Stomach (tissue), 8 donors: ENCODE measurements at regions not wholly inside any gene's neighbourhood (a gene's known extent, or its start where the extent isn't known, plus 50 kb on each side); places are given as distances from the start of the nearest gene placed in this dataset.

Experiments
- DNase-seq, 2 donors: peaks; one replicate each; pipeline versions ENCODE4 v3.0.0 to v3.0.0-alpha.2; 2013 to 2019
- H3K27ac ChIP-seq, 5 donors: fragments of 200-600 bp in 4 of 5; sonication (generic) in 4 of 5; one replicate each; pipeline ENCODE4 v1.5.1; 2013 to 2019; ENCODE audit warnings: mild to moderate bottlenecking in 1 of 5, moderate library complexity in 1 of 5
- H3K27me3 ChIP-seq, 3 donors: fragments of 200-600 bp; sonication (generic); one replicate each; pipeline ENCODE4 v1.5.1; 2017 to 2019; ENCODE audit warnings: mixed run types in 1 of 3
- H3K36me3 ChIP-seq, 4 donors: fragments of 200-600 bp; sonication (generic); 1 replicate in 3 of 4; 2 replicates in 1 of 4; pipeline ENCODE4 v1.5.1; 2016 to 2019
- H3K4me1 ChIP-seq, 4 donors: fragments of 200-600 bp; sonication (generic); one replicate each; pipeline ENCODE4 v1.5.1; 2016 to 2019
- H3K4me3 ChIP-seq, 4 donors: fragments of 200-600 bp; sonication (generic) in 3 of 4; one replicate each; pipeline ENCODE4 v1.5.1; 2016 to 2019; ENCODE audit warnings: mild to moderate bottlenecking in 1 of 4
- H3K9me3 ChIP-seq, 4 donors: fragments of 200-600 bp; sonication (generic); one replicate each; pipeline ENCODE4 v1.5.1; 2016 to 2019
- EP300 ChIP-seq: sonication (generic); formaldehyde crosslinking; IDR thresholded peaks from one replicate; pipeline ENCODE4 v1.6.1; 2017; ENCODE audit warnings: antibody characterized with exemption
- POLR2A ChIP-seq, 4 donors: fragments of 450-650 bp; IDR thresholded peaks; one replicate each; pipeline ENCODE4 v1.6.1; 2016; ENCODE audit warnings: antibody characterized with exemption in 4 of 4, control low read depth in 2 of 4, mild to moderate bottlenecking in 1 of 4, moderate library complexity in 1 of 4
- POLR2AphosphoS5 ChIP-seq, 3 donors: sonication (generic); formaldehyde crosslinking; IDR thresholded peaks; one replicate each; pipeline ENCODE4 v1.6.1; 2016; ENCODE audit warnings: antibody characterized with exemption in 3 of 3
- WGBS, 5 donors: extraction: QIAGEN DNeasy Blood & Tissue Kit in 3 of 5; methylation state at CpG; one replicate each; pipeline versions ENCODE4 v1.1.5 to v1.1.7; 2013 to 2018; 5-methylcytosine and 5-hydroxymethylcytosine counted together
- intact Hi-C: fragments of 100-400 bp; cut with DNase I; formaldehyde crosslinking; loops from one replicate; pipeline ENCODE4 v1.15.1; 2023; ENCODE audit warnings: low total_unique reads
- TF ChIP-seq, protein P1 (sequence below), 7 experiments: fragments of 450-650 bp in 4 of 7; fragments of 200-600 bp in 3 of 7; sonication (generic) in 3 of 7; IDR thresholded peaks; one replicate each; pipeline ENCODE4 v1.5.1; 2016 to 2019; ENCODE audit warnings: antibody characterized with exemption in 7 of 7, control low read depth in 2 of 7, mild to moderate bottlenecking in 1 of 7
- donor health status: healthy with polysubstance abuse.
- donor health status: Bipolar disorder and iron deficiency.
- donor health status: healthy.

DNA sequence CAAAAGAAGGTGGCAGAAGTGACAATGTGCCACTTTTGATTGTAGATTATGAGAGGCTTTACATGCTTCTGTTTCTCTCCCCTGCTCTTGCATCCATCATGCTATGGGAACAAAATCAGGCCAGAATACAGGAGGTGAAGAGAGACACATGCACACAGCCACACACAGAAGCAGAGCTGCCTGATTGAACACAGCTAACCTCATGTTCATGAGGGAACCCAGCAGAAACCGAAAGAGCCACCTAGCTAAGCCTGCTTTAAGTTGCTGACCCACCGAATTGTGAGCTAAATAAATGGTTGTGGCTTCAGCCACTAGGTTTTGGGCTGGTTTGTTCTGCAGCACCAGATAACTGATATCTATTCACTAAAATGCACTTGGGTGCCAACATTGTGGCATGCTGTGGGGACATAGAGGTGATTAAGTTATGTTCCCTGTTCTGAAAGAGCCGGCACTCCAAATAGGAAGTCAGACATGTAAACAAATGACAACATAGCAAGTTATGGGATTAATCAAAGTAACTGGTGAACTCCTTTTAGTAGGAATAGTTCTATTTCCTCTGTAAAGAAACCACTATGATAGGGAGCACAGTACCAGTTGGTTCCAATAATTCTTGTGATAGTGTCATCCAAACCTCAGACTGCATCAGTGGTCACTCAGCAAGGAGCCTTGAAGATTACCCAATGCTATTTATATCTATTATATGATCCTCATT, 93.6 kb upstream of the TNC start:
- no peak overlapping the region for H3K4me3 ChIP-seq
- H3K27me3 ChIP-seq, result no peaks in the 10 kb centered on the region
- intact Hi-C loops, result no loop called here
- WGBS, 5 donors, result 20 to 49% (median 25%) methylated on average over 3 of the region's 3 CpGs
- peak overlapping the region in 2 of 5 donors; percentile 3 to 26 for H3K27ac ChIP-seq
- TF ChIP-seq, protein P1, sequence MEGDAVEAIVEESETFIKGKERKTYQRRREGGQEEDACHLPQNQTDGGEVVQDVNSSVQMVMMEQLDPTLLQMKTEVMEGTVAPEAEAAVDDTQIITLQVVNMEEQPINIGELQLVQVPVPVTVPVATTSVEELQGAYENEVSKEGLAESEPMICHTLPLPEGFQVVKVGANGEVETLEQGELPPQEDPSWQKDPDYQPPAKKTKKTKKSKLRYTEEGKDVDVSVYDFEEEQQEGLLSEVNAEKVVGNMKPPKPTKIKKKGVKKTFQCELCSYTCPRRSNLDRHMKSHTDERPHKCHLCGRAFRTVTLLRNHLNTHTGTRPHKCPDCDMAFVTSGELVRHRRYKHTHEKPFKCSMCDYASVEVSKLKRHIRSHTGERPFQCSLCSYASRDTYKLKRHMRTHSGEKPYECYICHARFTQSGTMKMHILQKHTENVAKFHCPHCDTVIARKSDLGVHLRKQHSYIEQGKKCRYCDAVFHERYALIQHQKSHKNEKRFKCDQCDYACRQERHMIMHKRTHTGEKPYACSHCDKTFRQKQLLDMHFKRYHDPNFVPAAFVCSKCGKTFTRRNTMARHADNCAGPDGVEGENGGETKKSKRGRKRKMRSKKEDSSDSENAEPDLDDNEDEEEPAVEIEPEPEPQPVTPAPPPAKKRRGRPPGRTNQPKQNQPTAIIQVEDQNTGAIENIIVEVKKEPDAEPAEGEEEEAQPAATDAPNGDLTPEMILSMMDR (IDR thresholded peaks at IDR 0.05), result no peak
- no peak for TF ChIP-seq POLR2AphosphoS5 (IDR thresholded peaks at IDR 0.05)
- no peak for TF ChIP-seq EP300
- H3K4me1 ChIP-seq, result peaks cover 0 to 13% (median 6%) of the 10 kb centered on the region in 4 donors
- H3K36me3 ChIP-seq, result no peaks in the 10 kb centered on the region
- DNase-seq, result no peak
- H3K9me3 ChIP-seq, result no peaks in the 10 kb centered on the region

DNA sequence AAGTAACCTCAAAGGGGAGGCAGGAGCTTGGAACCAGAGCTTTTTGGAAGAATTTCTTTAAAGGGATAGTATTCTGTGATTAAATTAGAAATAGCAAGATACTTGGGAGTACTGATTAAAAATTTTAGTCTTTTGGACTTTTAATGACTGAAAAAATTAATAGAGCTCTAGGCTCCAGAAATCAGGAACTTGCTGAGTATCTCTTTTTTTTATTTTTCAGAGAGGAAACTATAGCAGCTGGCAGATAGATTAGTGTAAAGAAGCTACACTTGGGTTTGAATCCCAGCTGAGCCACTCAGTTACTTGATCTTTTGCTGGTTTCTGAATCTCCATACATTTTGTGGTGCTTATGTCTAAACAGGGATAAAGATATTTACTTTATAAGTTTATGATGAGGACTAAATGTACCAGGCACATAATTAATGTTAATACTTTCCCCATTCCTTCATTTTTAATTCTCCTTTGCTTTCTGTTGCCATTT, 94.2 kb upstream of the TNC start:
- no peaks in the 10 kb centered on the region for H3K36me3 ChIP-seq
- H3K4me1 ChIP-seq, result peaks cover 0 to 13% (median 6%) of the 10 kb centered on the region in 4 donors
- H3K9me3 ChIP-seq, result no peaks in the 10 kb centered on the region
- no peaks in the 10 kb centered on the region for H3K27me3 ChIP-seq
- intact Hi-C loops, result no loop called here
- TF ChIP-seq POLR2AphosphoS5 (IDR thresholded peaks at IDR 0.05) (no peak), EP300 (no peak), POLR2A (IDR thresholded peaks at IDR 0.05) (no peak)
- TF ChIP-seq, protein P1 (IDR thresholded peaks at IDR 0.05), result no peak
- no peak for DNase-seq
- H3K4me3 ChIP-seq, result no peak overlapping the region
- peak overlapping the region in 1 of 5 donors; percentile 26 for H3K27ac ChIP-seq

DNA sequence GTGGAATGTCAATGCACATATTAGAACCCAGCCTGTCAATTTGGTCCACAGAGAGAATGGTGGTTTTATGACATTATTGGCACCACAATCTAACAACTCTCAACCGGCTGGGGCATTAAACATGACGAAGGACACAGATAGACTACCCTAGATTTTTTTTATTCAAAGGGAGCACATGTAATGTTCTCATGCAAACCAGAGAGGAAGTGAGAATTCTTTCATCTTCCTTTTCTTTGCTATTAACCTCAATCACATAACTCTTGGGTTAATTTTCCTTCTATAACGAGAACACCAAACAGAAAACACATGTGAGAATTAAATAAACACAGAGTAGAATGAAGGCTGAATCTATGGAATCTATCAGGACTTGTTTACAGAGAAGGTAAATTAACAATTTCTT, 94.9 kb upstream of the TNC start:
- Histone ChIP-seq H3K4me3 (no peak overlapping the region), H3K27ac (no peak overlapping the region), H3K4me1 (peaks cover 0 to 13% (median 6%) of the 10 kb centered on the region in 4 donors), H3K27me3 (no peaks in the 10 kb centered on the region), H3K9me3 (no peaks in the 10 kb centered on the region), H3K36me3 (no peaks in the 10 kb centered on the region)
- intact Hi-C loops, result no loop called here
- no peak for DNase-seq
- 60 to 78% (median 74%) methylated on average over 3 of the region's 3 CpGs for WGBS, 5 donors
- no peak for TF ChIP-seq POLR2A (IDR thresholded peaks at IDR 0.05)
- TF ChIP-seq, protein P1 (IDR thresholded peaks at IDR 0.05), result no peak
- TF ChIP-seq EP300, result no peak
- TF ChIP-seq POLR2AphosphoS5 (IDR thresholded peaks at IDR 0.05), result no peak

DNA sequence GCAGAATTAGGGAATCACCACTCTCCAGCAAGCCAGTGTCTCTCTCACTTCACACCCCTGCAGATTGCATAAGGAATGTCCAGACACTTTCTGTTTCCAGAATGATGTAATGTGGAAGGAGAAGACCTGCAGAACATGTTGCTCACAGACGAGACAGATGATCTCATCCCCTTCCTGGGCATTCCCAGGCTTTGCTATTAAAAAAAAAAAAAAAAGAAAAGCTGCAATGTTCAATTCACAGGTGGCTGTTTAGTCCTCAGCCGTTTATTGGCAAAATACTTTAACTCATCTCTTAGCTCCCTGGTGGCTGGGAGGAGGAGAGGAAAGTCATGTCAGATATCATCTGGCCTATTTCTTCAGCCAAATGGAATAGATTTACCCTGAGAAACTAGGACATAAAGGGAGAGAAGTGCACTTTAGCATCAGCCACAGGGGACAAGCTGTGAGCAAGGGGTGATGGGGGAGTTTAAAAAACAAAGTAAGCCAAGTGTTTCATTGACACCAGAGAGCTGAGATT, 95.9 kb upstream of the TNC start:
- intact Hi-C loops, result no loop called here
- Histone ChIP-seq H3K9me3 (no peaks in the 10 kb centered on the region), H3K4me1 (peaks cover 0 to 13% (median 6%) of the 10 kb centered on the region in 4 donors), H3K27me3 (no peaks in the 10 kb centered on the region), H3K27ac (no peak overlapping the region), H3K4me3 (no peak overlapping the region), H3K36me3 (no peaks in the 10 kb centered on the region)
- peak in 1 of 2 donors; percentile 78 for DNase-seq
- TF ChIP-seq POLR2A (IDR thresholded peaks at IDR 0.05) (no peak), POLR2AphosphoS5 (IDR thresholded peaks at IDR 0.05) (peak in 1 of 3 donors; percentile 71)
- WGBS, 5 donors, result 18 to 31% (median 26%) methylated on average over 2 of the region's 2 CpGs

DNA sequence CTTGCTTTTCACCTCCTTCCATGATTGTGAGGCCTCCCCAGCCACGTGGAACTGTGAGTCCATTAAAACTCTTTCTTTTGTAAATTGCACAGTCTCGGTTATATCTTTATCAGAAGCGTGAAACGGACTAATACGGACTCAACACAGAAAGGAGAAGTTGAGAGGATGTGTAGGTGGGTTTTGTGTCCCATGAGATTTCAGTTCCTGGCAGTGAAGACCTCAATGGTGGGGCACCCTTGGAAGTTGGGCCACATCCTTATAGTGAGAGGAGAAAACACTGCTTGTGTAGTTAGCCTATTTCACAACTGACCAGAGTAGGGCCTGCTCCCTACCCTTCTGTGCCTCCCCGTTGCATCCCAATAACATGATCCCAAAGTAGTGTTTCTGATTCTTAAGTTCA, 98.9 kb upstream of the TNC start:
- no peak overlapping the region for H3K4me3 ChIP-seq
- H3K27me3 ChIP-seq, result no peaks in the 10 kb centered on the region
- TF ChIP-seq POLR2A (IDR thresholded peaks at IDR 0.05), result no peak
- TF ChIP-seq, protein P1 (IDR thresholded peaks at IDR 0.05), result no peak
- no peak for TF ChIP-seq POLR2AphosphoS5 (IDR thresholded peaks at IDR 0.05)
- TF ChIP-seq EP300, result no peak
- intact Hi-C loops, result no loop called here
- DNase-seq, result no peak
- no peaks in the 10 kb centered on the region for H3K36me3 ChIP-seq
- no peaks in the 10 kb centered on the region for H3K9me3 ChIP-seq
- 84 to 92% (median 89%) methylated on average over 6 of the region's 6 CpGs for WGBS, 5 donors
- no peak overlapping the region for H3K27ac ChIP-seq
- peaks cover 0 to 7% (median 3%) of the 10 kb centered on the region in 4 donors for H3K4me1 ChIP-seq
